Epidermal melanocyte (primary cell): ENCODE measurements at regions not wholly inside any gene's neighbourhood (a gene's known extent, or its start where the extent isn't known, plus 50 kb on each side); places are given as distances from the start of the nearest gene placed in this dataset.
"Not testable (repeated sequence)": the region's sequence is repeated elsewhere in the genome, so short reads cannot be mapped to it uniquely, and the experiment has no call there.

Source experiments
- DNase-seq: peaks from one replicate; pipeline ENCODE4 v3.0.0; 2011; ENCODE audit warnings: low spot score; ENCODE audit not compliant: insufficient read length

DNA sequence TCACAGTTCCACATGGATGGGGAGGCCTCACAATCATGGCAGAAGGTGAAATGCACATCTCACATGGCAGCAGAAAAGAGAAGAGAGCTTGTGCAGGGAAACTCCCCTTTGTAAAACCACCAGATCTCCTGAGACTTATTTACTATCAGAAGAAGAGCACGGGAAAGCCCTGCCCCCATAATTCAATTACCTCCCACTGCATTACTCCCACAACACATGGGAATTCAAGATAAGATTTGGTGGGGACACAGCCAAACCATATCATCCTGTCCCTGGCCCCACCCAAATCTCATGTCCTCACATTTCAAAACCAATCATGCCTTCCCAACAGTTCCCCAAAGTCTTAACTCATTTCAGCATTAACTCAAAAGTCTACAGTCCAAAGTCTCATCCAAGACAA, 90.3 kb upstream of the SLC7A11 start:
- DNase-seq = not testable (repeated sequence)

DNA sequence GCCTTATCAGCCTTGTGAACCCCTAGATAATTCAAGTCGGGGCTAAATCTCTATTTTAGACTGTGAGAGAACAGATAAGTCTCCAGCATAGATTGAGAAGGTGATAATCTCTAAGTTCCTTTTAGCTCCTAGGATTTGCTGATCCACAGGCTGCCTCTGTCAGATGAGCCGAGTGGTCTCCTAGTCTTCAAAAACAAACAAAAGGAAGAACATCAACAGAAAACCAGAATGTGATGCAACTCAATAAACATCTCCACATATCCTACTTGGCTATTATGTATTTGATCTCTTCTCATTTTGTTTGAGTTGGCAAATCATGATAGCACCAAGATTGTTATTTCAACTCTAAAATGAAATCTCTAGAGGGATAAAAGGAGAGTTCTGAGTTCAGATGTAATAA, 88.4 kb upstream of the SLC7A11 start:
- DNase-seq = no peak

DNA sequence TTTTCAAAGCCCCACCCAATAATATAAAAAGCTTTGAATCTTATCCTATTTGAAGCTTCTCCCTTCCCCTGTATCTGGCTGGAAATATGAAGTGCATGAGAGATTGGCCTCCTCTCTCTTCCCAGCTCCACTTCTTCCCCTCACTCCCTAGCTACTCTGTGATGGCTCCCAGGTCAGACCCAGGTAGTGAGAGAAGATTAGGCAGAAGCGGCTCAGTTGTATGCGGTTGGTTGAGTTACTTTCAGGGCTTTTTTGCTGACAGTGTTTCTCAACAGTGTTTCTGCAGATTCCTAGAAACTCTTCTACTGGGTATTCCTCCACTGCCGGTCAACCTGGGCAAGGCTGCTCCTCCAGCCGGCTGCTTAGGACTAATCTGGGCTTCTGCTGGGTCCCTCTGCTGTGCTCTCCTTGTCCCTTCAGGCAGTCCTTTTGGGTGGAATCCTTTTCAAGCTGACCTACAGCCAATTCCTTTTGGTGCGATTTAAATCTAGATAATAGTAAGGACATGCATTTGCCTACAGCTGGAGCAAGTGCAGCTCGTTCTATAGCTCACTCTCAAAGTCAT, 87.4 kb upstream of the SLC7A11 start:
- no peak for DNase-seq

DNA sequence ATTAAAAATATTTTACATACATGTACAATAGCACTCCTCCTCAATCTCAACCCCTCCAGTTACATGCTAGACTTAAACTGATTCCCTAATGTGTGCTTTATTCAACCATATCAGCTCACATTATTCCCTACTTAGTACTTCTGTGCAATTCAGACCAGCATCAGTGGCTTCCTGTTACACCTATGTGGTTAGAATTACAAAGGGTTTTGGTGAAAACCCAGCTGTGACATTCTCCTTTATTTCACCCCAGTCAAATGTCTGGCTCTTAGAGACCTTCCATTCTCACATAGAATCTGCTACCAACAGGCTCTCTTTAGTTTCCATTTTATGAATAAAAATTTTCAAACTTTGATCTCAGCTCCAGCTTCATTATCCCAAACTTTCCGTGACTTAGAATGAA, 85.2 kb upstream of the SLC7A11 start:
- no peak for DNase-seq

GRCh38 chr4:138320831-138321230, 78.7 kb upstream of the SLC7A11 start:
- DNase-seq = no peak

- no peak for DNase-seq
Measured at GRCh38 chr4:138320030-138320429, 77.9 kb upstream of the SLC7A11 start.

DNA sequence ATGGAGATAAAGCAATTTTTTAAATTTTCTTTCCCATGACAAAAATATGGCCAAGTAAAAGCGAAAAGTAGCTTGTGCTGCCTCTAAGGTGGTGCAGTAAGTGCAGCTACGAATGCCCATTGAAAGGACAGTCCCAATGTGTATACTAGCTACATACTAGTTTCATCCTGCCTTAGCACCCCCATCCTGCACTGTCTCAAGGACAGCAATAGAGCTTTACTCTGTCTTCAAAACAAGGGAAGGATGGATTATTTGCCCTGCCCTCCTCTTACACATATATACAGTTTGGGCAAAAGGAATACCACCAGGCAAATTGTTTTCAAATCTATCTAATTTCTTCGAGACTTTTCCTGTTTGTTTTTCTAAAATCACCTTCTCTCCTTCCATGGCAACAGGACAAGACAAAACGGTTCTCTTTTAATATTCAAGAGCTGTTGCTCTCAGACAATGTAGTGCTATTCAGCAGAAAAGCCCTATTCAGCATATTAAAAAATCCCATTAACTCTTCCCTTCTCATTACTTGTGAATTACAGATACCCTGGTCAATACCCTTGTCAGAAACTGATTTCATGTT, 75.1 kb upstream of the SLC7A11 start:
- DNase-seq = no peak

DNA sequence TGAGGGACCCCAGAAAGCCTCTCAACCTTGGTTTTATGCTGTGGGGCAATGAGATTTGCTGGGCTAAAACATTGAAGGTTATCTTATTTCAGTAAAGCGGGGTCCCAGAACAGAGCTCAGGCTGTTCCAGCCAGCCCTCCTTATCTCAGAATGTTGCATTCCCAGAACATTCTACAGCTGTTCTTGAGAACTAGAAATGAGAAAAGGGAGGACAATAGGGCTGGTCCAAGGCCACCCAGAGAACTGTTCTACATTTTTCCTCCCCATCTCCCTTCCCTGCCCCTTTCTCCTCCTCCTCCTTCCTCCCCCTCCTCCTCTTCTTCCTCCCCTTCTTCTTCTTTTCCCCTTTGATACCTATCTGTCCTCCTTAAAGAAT, 70.4 kb upstream of the SLC7A11 start:
- no peak for DNase-seq

DNA sequence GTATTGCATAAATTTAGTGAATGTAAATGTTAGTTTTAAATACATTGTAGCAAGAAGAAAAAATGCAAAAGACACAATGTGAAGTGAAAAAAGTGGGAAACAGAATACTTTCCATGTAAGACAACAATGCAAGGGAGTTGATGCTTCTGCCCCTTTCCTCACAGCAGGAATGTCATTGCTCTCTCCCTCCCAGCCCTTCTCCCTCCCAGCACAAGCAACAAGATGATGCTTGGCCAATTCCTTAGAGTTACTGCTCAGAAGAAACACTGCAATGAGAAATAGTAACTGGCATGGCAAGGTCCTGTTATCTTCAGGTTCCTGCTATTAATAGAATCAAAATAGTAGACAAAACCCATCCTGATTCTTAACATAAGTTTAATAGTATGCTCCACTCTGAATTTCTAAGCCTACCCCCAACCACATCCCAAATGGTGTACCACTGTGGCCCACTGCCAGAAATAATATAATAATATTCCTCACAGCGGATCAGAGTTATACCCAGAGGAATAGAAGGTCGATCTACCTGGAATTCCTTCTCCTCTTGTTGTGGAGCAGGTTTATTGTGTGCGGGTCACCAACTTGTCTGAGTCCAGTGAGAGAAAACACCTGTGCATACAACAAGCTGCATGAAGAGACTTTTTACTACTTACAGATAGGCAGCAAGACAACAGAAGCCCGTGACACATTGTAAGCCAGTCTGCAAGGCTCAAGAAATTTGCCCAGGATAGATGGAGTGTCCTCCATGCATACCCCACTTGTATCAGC, 69.8 kb upstream of the SLC7A11 start:
- DNase-seq = no peak

DNA sequence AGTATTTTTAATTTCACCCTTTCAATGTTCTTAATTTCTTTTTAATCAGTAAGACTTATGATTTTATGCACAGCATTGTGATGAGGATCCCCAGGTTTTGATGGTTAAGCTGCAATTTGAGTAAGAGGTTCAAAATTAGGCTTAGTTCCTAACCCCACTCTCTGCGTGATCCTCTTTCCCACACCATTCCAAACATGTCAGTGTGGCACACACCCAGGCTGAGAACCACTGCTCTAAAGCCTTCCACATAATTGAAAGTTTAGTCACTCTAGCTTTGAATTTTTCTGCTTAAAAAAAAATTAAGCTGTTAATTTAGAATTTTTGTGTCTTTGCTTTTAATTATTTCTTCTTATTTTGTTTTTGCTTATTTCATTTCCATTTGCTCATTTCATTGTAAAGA, 68.8 kb upstream of the SLC7A11 start:
- DNase-seq = no peak

- no peak for DNase-seq
Measured at GRCh38 chr4:138310498-138310897, 68.3 kb upstream of the SLC7A11 start.

GRCh38 chr4:138308356-138308755, 66.2 kb upstream of the SLC7A11 start:
- DNase-seq = no peak

DNA sequence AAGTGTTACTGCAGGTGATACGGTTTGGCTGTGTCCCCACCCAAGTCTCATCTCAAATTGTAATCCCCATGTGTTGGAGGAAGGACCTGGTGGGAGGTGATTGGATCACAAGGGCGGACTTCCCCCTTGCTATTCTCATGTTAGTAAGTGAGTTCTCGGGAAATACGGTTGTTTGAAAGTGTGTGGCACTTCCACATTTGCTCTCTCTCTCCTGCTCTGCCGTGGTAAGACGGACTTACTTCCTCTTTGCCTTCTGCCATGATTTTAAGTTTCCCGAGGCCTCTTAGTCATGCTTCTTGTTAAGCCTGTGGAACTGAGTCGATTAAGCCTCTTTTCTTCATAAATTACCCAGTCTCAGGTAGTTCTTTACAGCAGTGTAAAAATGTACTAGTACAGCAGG, 65.2 kb upstream of the SLC7A11 start:
- no peak for DNase-seq

DNA sequence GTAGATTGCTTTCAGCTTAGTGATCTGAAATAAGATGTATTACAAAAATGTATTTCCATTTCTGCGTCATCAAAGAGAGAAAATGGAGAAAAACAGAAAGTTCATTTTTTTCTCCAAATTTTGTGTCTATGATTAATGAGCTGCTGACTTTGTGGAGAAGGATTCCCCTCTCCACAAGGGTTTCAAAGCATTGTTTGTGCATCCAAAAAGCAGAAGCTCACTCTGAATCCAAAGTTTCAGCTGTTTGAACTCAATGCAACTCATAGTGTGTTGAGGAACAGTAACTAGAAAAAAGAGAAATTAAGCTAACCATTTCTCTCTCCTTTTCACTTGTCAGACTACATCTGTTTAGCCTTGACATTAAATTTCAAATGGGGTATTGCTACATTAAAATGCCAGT, 62.9 kb upstream of the SLC7A11 start:
- DNase-seq = no peak

DNA sequence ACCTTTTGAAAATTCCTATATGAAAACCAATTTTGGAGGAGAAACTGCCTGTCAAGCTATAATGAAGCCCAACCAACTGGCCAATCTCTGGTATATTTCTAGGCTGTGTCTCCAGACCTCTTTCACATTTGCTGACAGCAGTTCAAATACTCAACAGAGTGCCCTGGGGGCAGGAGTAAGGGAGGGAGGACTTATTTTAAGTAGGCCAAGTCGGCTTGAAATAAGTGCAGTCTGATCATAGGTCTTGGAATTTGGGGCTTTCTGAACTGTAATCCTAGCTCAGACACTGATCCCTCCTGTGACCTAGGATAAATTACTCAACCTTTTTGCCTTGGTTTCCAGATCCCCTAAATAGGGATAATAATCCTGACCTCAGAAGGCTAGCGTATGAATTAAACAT, 59.4 kb upstream of the SLC7A11 start:
- DNase-seq = no peak

GRCh38 chr4:138300616-138301015, 58.5 kb upstream of the SLC7A11 start:
- DNase-seq = no peak

DNA sequence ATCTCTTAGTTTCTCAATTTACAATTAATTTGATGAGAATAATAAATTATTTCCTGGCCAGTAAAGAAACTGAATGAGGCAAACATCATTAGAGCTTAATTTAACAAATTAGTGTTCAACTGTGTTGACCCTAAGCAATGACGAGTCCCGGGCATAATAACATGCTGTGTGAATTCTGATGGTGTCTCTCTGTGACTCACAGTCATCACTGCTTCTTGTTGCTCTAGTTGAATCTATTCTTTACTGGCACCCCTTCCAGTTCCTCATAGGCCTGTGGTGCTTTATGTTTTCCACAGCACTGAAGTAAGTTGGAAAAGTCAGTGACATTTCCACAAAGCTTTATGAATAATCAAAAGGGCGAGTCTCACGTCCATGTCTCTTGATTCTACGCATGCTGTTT, 57.7 kb upstream of the SLC7A11 start:
- no peak for DNase-seq

- no peak for DNase-seq
Measured at GRCh38 chr4:138298866-138299265, 56.7 kb upstream of the SLC7A11 start.

DNA sequence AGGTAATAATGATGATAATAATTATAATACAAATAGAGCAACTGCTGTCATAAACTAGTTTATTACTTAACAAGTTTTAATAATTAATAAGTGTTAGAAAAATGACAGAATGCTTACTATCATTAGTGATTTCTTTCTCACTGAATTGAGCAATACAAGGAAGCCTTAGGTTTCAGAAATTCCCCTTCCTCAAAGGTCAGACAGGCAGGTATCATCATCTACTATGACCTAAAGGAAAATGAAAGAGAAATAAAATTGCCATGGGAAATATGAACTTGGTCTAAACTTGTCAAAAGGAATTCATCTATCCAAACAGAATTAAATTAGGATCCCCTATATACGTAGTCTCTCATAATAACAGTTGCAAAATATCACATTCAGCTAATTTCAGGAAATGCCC, 56.3 kb upstream of the SLC7A11 start:
- no peak for DNase-seq

- DNase-seq = no peak
Measured at GRCh38 chr4:138297743-138298405, 55.7 kb upstream of the SLC7A11 start.

DNA sequence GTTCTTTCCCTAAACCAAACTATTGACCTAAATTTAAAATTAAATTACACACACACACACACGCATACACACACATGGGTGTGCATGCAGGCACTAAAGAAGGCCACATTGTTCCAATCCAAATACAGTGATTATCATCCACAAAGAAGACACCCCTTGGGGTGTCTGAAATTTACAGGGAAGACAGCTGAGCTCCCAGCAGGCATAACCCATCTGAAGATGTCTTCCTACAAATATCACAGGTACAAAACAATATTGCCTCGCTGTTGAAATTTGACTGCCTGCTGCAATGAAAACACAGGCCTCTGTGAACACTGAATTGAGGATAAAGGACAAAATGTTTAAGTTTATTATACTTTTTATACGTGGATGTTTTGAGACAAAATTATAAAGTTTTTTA, 50.2 kb upstream of the SLC7A11 start:
- no peak for DNase-seq
